IMR-90 (cell line): ENCODE measurements at regions not wholly inside any gene's neighbourhood (a gene's known extent, or its start where the extent isn't known, plus 50 kb on each side); places are given as distances from the start of the nearest gene placed in this dataset.

Experiments used
- BHLHE40 ChIP-seq: fragments of 150-350 bp; IDR thresholded peaks from 2 replicates; pipeline ENCODE4 v1.6.1; 2016; ENCODE audit warnings: mild to moderate bottlenecking, low read depth, low read length
- CEBPB ChIP-seq: IDR thresholded peaks from 2 replicates; pipeline ENCODE4 v1.6.1; 2012; ENCODE audit warnings: low read depth, low read length, improper control_type of control experiment
- POLR2A ChIP-seq: IDR thresholded peaks from 2 replicates; pipeline ENCODE4 v1.6.1; 2012; ENCODE audit warnings: mild to moderate bottlenecking, low read depth, low read length
- RAD21 ChIP-seq: IDR thresholded peaks from 2 replicates; pipeline ENCODE4 v1.6.1; 2012; ENCODE audit warnings: low read length, improper control_type of control experiment
- RFX5 ChIP-seq: IDR thresholded peaks from 2 replicates; pipeline ENCODE4 v1.8.0; 2012; ENCODE audit warnings: low read depth, mild to moderate bottlenecking, low read length, moderate library complexity
- USF2 ChIP-seq: fragments of 150-350 bp; IDR thresholded peaks from 2 replicates; pipeline ENCODE4 v1.6.1; 2017; ENCODE audit warnings: mild to moderate bottlenecking, antibody characterized with exemption, low read length, low read depth
- TF ChIP-seq, protein P1 (sequence below): conservative IDR thresholded peaks from 2 replicates; pipeline ENCODE4 v1.5.1; 2012; ENCODE audit warnings: mild to moderate bottlenecking, low read depth, low read length, improper control_type of control experiment
- TF ChIP-seq, protein P2 (sequence below): fragments of 150-350 bp; IDR thresholded peaks from 2 replicates; pipeline ENCODE4 v1.6.1; 2016; ENCODE audit warnings: low read depth, mild to moderate bottlenecking, low read length, moderate library complexity, borderline replicate concordance

GRCh38 chrX:42855259-42855658 is 77.3 kb upstream of the PPP1R2C start:
- TF ChIP-seq, protein P1, sequence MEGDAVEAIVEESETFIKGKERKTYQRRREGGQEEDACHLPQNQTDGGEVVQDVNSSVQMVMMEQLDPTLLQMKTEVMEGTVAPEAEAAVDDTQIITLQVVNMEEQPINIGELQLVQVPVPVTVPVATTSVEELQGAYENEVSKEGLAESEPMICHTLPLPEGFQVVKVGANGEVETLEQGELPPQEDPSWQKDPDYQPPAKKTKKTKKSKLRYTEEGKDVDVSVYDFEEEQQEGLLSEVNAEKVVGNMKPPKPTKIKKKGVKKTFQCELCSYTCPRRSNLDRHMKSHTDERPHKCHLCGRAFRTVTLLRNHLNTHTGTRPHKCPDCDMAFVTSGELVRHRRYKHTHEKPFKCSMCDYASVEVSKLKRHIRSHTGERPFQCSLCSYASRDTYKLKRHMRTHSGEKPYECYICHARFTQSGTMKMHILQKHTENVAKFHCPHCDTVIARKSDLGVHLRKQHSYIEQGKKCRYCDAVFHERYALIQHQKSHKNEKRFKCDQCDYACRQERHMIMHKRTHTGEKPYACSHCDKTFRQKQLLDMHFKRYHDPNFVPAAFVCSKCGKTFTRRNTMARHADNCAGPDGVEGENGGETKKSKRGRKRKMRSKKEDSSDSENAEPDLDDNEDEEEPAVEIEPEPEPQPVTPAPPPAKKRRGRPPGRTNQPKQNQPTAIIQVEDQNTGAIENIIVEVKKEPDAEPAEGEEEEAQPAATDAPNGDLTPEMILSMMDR = no peak
- TF ChIP-seq POLR2A = no peak
- TF ChIP-seq USF2 = no peak
- TF ChIP-seq RFX5 = no peak
- TF ChIP-seq, protein P2, sequence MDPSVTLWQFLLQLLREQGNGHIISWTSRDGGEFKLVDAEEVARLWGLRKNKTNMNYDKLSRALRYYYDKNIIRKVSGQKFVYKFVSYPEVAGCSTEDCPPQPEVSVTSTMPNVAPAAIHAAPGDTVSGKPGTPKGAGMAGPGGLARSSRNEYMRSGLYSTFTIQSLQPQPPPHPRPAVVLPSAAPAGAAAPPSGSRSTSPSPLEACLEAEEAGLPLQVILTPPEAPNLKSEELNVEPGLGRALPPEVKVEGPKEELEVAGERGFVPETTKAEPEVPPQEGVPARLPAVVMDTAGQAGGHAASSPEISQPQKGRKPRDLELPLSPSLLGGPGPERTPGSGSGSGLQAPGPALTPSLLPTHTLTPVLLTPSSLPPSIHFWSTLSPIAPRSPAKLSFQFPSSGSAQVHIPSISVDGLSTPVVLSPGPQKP = no peak
- TF ChIP-seq RAD21 = no peak
- no peak for TF ChIP-seq BHLHE40
- no peak for TF ChIP-seq CEBPB
